MV-4-11 (cell line): ENCODE measurements at regions not wholly inside any gene's neighbourhood (a gene's known extent, or its start where the extent isn't known, plus 50 kb on each side); places are given as distances from the start of the nearest gene placed in this dataset.

Source experiments
- DNase-seq: peaks from one replicate; lab custom pipeline; 2025; lab: John Stamatoyannopoulos, UW

DNA sequence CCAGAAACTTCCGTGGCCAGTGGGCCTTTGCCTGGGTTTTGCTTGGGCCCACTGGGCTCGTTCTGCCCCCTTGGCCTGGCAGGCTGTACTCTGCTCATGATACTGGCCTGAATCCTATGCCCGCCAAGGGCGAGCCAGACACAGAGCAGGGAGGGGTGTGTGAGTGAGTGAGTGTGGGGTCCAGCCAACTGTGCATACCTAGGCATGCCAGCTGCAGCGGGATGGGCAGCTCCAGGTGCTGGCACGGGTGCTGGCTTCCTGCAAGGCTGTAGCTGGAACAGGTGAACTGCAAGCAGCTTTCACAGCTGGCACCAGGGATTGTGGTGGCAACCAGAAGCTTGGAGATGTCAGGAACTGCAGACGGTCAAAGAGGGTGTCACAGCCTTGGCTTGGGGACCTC is 1276.4 kb downstream of the SLC16A7 start:
- DNase-seq = no peak

DNA sequence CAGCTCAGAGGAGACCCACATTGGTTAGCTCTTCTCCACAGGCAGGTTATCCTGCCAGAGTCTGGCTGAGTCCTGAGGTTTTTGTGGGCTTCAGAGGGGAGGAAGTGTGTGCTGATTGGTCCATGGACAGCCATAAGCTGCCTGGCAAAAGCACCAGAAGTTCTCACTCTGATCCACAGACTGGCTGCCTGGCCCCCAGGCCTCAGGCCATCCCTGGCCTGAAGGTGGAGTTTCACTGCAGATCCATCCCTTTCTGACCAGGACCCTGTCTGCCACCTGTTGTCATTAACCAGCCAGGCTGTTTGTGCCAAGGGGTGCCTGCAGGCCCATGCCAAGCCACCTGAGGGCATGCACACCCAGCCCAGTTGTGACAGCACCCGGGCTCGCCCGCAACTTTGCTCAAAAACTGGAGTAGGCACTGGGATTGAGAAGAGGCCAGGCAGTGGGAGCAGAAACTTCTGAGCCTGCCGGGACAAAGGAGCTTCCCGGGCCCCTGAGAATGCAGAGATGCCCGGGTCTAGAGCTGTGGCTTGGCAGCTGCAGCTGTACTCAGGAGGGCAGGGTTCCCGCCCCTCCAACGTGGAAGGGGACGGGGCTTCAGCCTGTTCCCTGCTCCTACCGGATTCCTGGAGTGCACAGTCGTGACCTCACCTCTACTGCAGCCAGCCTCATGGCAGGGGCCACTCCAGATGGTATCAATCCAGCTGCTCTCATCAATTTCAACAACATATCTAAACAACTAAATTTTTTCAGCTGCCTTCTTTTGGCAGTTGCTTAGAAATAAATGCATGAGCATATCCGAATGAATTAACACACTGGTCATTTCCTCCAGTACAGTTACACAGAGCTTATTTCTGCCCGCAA is 1277.3 kb downstream of the SLC16A7 start:
- DNase-seq = no peak

DNA sequence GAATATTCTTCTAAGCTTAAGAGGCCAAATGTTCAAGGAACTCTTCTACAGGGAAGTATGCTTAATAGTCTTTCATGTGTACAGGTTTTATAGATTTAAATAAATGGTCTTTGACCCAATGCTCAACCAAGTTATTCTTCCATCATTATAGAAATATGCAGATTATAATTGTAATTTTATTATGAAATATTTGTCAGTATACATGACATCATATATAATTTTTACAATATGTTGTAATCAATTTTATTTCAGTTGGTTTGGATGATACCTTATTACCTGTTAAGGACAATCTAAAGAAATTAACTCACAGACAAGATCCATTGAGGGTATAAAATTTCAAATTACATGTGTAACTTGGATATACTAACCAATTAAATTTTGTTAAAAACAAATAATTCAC is 1278.3 kb downstream of the SLC16A7 start:
- no peak for DNase-seq

DNA sequence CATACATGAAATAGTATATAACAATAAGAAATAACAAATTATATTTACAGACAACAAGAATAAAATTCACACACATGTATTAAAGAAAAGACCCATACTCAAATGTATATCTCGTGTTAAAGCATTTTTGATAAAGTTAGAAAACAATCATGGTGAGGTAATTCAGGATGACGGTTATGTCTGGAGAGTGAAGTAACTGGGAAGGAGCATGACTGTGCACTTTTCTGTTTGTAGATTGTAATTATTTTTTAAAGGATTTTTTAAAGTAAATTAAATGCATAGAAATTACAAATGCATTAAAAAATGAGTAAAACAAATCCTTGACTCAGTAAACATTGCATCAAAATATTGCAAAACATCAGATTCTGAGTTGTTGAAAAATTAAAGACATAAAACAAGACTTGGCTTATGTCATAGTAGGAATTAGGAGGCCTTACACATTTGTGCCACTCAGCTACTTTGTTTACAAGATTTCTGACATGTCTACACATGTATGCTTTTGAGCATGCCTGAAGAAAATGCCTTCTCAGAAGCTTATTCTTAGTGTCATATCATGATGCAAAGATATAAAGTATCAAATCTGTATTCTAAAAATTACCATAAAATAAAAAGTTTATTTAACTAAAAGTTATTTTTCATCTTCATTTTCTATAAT is 1325.1 kb downstream of the SLC16A7 start:
- no peak for DNase-seq

DNA sequence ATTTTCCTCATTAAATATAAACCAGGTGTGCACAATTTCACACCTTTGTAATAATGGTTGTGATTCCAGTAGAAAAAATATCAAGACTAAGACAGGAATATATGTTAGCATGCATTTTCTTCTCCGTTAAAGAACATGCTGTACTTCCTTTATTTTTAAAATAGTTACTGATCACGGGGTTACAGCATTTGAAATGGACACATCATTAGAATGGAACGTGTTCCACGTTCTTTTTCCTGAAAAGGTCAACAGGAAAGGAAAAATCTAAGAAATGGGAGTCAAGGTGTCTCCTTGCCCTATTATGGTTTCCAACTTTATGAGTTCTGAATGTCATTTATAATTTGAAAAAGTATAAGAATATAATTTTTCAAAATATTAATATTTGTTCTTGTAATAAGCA is 1325.7 kb downstream of the SLC16A7 start:
- no peak for DNase-seq

DNA sequence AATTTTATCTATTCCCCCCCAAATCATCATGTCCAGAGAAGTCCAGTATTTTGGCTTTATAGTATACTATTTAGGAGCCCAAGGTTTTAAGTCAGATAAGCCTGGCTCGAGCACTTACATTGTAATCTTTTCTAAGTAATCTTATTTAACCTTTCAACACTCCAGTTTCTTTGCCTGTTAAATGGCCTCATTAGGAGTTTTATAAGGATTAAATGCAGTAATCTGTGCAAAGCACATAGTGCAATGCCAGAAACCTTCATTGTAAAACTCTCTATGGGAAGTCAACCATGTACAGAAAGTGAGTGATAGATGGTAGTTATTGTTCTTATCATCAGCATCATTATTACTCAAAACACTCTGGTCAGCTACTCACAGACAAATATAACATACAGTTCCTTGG is 1330.4 kb downstream of the SLC16A7 start:
- DNase-seq = no peak

DNA sequence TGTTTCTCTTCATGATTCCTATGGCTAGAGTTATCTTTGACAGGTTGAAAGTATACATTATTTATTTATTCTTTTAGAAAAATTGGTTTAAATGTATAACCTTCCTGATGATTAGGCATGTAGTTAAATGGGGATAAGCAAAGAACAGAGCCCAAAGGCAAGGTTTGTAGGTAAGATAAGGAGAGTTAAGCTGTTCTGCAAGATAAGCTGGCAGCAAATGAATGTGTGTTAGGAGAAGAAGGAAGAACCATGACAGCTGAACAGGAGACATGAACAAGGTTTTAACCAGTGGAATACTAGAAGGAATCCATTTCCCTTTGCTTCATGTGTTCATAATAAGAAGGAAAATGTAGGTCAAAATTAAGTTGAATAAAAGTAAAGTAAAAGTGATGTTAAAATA is 1330.1 kb upstream of the USP15 start:
- DNase-seq = no peak

DNA sequence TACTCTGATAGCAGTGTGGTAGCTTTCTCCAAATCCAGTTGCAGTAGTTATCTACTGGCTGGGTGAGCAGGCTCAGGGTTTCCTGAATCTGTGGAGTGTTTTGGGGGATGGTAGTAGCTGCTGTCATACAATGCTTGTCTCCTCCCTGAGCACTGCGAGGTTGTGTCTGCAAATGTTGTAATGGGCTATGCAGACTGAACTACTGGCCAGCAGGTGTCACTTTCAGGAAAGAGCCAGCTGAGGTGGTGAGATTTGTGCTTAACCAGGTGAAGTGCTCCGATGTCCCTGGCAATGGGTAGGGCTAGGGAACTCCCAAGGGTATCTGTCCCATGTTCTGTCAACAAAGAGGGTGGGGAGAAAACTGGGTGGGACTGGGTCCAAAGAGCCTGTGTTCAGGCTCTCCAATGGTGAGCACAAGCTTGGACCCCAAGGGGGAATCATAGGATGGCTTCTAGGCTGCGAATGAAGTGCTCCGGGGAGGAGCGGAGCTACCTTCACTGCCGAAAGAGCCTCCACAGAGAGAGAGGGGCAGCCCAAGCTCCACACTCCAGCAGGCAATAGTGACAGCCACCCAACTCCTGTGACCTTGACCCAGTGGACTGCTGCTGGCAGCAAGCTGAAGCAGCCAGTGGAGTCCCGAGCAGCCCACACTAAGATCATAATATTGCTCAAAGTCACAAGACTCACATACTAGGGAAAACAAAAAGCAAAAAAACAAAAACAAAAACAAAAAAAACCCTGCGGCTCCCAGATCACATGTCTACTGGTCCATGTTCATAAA is 1324.0 kb upstream of the USP15 start:
- DNase-seq = no peak

DNA sequence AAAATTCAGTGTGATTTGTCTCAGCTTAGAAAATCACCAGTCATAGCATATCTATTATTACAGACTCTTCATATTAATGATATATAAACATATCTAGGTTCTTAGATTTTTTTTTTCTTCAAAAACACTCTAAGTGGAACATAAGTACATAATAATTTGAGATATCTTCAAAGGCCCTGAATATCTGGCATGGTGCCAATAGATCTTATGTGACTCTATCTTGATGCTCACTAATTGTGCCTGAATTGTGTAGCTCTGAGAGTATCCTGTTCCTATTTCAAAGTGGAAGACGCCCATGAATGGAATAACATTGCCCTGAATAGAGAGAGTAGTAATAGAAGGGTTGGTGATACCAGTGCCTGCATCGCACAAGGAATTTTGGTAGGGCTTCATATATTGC is 1312.7 kb upstream of the USP15 start:
- DNase-seq = no peak

DNA sequence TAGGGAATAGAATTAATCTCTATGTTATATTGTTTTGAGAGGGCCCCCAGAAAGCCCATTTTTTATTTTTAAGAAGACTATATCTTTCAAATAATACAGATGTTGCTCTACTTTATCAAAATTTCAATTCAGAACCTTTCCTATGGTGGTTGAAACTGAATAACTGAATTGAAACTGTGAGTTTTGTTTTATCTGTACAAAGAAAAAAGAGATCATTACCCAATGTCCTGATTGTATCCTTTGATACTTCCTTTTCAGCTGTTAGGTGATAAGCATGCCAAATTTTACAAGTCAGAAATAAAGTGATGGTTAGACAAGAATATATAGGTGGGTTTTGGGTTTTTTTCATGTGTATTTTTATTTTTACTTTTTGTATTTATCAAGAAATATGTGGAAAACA is 1293.1 kb upstream of the USP15 start:
- no peak for DNase-seq

DNA sequence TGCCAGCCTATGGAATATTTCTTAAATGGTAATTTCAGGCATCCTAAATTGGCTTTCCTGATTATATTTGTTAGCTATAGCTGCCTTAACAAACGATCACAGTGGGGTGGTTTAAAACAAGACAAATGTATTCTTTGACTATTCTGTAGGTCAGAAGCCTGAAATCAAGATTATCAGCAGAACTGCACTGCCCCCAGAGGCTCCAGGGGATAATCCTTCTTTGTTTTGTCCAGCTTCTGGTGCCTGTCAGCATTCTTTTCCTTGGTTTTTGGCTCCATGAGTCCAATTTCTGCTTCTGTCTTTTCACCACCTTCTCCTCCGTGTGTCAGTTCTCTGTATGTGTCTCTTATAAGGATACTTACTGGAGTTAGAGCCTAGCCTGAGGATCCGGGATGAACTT is 1282.2 kb upstream of the USP15 start:
- no peak for DNase-seq

DNA sequence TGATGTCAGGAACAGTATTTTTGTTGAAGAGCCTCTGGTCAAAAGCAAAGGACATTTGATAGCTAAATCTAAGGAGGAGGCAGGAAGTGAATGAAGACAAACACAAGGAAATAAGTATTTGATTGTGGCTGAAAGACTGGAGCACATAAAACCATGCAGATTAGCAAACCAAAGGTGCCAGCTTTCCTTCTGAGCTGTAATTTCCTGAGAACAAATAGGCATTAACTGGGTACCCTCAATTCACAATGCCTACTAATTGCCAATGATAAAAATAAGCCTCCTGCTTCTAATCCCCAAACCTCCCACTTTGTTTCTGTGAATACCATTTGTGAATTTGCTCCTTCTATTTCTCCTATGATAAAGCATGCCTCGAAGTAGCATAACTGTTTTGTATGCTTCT is 1279.6 kb upstream of the USP15 start:
- DNase-seq = no peak

DNA sequence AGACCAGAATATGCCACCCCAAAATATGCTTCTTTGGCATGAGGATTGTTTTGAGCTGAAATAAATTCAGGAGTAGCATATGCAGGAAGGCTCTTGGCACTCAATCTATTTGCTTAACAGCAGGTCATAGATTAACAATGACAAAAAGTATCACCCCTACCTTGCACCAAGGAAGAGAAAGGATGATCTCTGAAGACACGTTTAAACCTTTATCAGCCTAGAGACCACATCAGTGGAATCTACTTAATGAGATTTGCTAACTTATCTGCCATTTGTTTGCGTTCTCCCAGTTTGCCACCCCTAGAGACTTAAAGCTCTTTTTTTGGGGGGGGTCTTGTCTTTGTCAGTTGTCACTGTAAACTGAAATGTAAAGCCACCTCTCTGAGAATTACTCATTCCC is 1278.7 kb upstream of the USP15 start:
- no peak for DNase-seq

DNA sequence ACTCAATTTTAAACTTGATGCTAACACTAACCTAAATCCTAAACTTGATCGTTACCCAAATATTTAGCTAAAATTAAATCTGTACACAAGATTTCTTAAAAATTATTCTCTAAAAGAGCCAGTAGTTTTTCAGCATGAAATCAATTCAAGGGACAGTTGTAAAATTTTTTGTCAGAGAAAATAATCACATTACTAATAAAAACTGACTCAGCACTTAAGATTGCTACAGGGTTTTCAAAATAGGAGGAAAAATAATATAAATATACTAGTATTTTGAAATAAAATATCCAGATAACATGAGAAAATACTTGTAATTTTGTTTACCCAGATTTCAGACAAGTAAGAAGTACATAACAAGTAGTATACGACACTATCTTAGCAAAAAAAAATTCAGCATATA is 1268.1 kb upstream of the USP15 start:
- DNase-seq = no peak

DNA sequence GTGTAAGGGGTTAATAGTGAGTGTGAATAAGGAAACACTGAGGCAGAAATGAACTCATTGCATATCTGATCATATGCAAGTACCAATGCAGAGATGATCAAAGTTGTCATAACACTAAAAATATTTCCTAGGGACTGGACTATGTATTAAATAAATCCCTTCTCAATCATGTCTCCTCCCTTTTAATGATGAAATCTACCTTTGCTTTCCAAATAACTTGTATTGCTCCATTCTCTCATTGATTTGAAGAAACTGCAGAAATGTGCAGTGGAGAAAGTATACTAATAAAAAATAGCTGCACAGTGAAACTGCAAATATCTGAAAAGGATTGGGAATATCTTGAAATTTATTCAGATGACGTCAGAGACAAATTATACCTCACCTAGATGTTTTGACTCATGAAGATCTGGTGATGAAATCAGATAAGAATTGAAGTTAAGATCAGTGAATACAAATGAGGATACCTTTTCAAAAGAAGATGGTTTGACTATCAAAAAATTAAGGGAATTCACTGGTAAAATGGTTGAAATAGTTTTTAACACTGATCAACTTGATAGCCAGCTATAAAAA is 1264.9 kb upstream of the USP15 start:
- no peak for DNase-seq

DNA sequence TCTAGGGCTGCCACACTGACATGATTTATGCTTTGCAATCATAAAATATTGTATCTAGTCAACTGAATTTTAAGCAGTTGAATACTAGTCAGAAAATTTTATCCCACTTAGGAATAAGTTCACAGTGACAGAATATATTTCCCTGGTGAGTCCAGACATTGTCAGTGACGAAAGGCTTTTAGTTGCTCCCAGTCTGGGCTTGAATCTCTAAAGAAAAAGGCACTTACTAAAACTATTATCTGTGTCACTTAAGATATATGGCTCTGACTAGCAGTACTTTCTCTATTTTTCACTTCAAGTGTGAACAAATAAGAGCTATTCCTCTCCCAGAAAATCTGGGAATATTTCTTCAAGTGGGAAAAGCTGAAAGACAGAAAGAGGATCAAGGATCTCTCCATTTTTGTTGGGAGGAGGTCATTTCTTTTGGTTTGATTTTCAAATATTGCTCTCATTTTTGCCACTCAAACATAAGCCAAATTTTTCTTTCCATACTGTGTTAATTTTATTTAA is 1262.3 kb upstream of the USP15 start:
- no peak for DNase-seq

DNA sequence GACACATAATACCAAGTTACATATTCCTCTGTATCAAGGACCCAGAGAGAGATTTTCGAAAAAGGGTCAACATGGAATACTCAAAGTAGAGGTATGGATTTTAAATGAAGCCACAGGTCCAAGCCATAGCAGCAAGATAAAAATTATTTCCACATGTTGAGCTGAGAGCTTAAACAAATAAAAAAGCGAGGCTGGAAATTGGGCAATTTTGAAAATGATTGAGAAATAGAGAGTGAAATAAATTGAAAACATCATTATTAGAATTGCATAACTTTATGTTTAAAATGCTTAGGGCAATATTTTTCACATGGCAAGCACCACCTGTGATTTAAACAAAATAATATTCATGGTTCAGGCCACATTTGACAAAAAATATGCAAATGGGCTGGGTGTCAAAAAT is 1251.0 kb upstream of the USP15 start:
- DNase-seq = no peak

DNA sequence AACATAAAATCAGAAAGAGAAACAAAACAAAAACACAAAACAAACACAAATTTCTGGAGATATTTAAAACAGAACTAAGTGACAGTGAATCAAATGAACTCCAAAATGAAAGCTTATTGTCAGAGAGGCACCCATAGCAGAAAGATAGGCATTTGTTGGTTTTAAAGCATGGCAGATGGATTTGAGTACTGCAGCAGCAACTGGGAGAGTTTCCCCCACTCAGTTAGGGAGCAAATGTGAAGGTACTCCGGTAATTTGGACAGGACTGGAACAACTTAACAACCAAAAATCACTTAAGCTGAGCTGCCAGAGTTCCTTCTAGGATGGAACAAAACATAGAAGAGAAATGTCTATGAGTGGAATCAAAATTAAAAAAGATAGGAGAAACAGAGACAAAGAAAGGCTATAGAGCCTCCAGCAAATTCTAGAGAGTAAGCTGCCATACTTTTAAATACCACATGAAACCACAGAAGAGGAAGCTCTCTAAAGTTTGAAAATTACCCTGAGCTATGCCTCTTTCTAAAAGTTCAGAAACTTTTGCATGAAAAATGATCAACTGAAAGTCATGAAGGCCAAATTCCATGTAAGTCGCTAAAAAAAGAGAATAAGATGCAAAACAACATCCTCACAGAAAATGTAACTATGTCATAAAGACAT is 1248.3 kb upstream of the USP15 start:
- peak; percentile 75 for DNase-seq

DNA sequence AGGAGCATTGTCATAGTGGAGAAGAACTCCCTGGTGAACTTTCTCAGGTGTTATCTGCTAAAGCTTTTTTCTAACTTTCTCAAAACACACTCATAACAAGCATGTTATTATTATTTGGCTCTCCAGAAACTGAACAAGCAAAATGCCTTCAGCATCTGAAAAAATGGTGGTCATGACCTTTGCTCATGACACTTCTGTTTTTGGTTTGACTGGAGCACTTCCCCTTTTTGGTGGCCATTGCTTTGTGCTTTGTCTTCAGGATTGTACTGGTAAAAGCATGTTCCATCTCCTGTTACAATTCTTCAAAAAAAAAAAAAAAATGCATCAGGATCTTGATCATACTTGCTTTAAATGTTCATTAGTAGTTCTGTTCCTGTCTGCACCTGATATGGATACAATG is 1241.6 kb upstream of the USP15 start:
- peak; percentile 90 for DNase-seq

DNA sequence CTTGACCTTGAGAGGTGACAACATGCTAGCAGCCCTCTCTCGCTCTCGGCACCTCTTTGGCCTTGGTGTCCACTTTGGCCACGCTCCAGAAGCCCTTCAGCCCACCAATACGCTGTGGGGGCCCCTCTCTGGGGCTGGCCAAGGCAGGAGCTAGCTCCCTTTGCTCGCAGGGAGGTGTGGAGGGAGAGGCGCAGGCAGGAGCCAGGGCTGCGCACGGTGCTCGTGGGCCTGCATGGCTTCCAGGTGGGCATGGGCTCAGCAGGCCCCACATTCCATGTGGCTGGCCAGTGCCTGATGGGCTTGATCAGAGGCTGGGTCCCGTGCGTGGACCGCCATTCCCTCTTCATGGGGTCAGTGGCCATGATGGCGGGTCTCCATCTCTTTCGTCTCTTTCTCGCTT is 1237.0 kb upstream of the USP15 start:
- no peak for DNase-seq

DNA sequence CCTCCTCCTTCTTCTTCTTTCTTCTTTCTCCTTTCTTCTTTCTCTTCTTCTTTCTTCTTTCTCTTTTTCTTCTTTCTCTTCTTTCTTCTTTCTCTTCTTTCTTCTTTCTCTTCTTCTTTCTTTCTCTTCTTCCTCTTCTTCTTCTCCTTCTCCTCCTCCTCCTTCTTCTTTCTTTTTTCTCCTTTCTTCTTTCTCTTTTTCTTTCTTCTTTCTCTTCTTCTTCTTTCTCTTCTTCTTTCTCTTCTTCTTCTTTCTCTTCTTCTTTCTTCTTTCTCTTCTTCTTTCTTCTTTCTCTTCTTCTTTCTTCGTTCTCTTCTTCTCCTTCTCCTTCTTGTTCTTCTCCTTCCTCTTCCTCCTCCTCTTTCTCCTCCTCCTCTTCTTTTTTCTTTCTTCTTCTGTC is 1230.7 kb upstream of the USP15 start:
- no peak for DNase-seq

DNA sequence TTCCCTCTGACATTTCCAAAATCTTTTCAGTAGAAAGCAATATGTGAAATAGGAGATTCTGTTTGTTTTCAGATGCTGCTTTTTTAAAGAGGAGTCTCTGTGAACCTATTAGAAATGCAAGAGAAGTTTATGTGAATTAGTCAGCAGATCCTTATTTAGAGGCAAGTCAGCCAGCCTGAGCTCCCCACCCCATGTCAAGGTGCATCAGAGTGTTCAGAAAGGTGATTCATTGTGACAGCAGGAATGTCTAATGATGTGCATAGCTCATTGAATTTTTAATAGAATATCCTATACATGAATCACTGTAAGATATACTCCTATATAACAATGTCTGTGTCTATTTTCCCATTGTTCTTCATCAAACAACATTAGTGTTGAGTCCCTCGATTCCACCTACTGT is 1222.4 kb upstream of the USP15 start:
- DNase-seq = no peak
